ENCODE measurements at regions not wholly inside any gene's neighbourhood (a gene's known extent, or its start where the extent isn't known, plus 50 kb on each side); places are given as distances from the start of the nearest gene placed in this dataset.

- DNase-seq (ENCODE audit: low read depth): no peak
- no peak overlapping the region for H3K4me3 ChIP-seq (ENCODE audit: low read depth, low read length)
- H3K36me3 ChIP-seq (ENCODE audit: control insufficient read depth, insufficient read depth, low read length): no peaks in the 10 kb centered on the region
- no peak for TF ChIP-seq CTCF (IDR thresholded peaks at IDR 0.05; ENCODE audit: insufficient read depth, low read length, poor library complexity, severe bottlenecking)
- H3K27me3 ChIP-seq (ENCODE audit: control insufficient read depth, insufficient read depth, low read length): no peaks in the 10 kb centered on the region
Observed at GRCh38 chr13:80802946-80803345, 462.0 kb upstream of the SPRY2 start.

DNA sequence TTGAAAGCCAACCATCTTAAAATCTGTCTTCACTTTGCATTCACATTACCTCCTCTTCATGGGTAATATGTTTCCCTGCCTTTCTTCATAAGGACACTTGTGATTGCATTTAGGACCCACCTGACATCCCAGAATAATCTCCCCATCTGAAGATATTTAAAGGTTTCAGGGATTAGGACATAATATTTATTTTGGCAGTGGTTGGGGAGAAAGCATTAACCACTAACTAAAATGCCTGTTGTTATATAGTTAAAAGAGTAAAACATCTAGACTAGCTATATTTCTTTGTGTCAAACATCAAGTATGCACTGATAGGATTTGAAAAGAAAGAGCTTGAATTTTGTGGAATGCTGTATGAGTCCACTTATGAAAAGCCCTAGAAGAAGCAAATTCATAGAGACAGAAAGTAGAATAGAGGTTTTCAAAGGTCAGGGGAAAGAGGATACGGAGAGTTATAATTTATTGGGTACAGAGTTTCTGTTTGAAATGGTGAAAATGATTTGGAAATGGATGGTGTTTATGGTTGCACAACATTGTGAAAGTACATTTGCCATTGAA lies 457.7 kb upstream of the SPRY2 start:
- TF ChIP-seq CTCF (IDR thresholded peaks at IDR 0.05; ENCODE audit: insufficient read depth, low read length, poor library complexity, severe bottlenecking): no peak
- Histone ChIP-seq H3K4me3 (ENCODE audit: low read depth, low read length) (no peak overlapping the region), H3K36me3 (ENCODE audit: control insufficient read depth, insufficient read depth, low read length) (no peaks in the 10 kb centered on the region)

GRCh38 chr13:80787604-80788003 lies 446.7 kb upstream of the SPRY2 start:
- H3K27me3 ChIP-seq (ENCODE audit: control insufficient read depth, insufficient read depth, low read length): no peaks in the 10 kb centered on the region
- no peaks in the 10 kb centered on the region for H3K36me3 ChIP-seq (ENCODE audit: control insufficient read depth, insufficient read depth, low read length)
- TF ChIP-seq CTCF (IDR thresholded peaks at IDR 0.05; ENCODE audit: insufficient read depth, low read length, poor library complexity, severe bottlenecking): no peak
- H3K4me3 ChIP-seq (ENCODE audit: low read depth, low read length): no peak overlapping the region
- no peak for DNase-seq (ENCODE audit: low read depth)

More for the DNA sequence above, 457.7 kb upstream of the SPRY2 start:
- H3K27me3 ChIP-seq (ENCODE audit: control insufficient read depth, insufficient read depth, low read length): no peaks in the 10 kb centered on the region
- DNase-seq (ENCODE audit: low read depth): no peak

DNA sequence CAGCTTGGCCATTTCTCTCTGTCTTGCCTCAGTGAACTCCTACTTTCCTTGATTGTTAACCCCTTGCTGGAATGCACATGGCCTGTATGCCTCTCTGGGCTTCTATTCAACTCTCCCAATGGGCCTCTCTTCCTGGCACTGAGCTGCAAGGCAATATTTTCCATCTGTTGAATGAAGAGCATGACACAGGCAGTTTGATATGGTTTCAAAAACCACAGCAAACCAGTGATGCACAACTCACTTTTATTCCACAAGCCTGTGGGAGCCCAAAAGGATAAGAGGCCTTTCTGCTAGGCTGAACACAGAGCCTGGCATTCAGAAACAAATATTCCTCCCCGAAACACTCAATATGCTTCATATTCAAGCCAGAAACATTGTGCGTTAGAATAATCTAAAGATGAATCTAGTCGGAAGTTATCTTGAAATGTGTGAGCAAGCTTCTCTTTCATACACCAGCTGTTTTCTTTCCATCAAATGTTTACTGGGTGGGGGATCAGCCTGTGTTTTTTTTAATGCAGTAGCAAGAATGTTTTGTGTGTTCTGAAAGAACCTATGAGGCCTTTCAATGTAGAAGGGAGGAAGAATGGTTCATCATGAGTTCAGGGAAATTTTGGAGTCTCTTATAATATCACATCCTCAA lies 443.1 kb upstream of the SPRY2 start:
- Histone ChIP-seq H3K4me3 (ENCODE audit: low read depth, low read length) (no peak overlapping the region), H3K36me3 (ENCODE audit: control insufficient read depth, insufficient read depth, low read length) (no peaks in the 10 kb centered on the region), H3K27me3 (ENCODE audit: control insufficient read depth, insufficient read depth, low read length) (no peaks in the 10 kb centered on the region)
- peak; percentile 67 for DNase-seq (ENCODE audit: low read depth)
- TF ChIP-seq CTCF (IDR thresholded peaks at IDR 0.05; ENCODE audit: insufficient read depth, low read length, poor library complexity, severe bottlenecking): no peak

GRCh38 chr13:80782441-80782840 lies 441.5 kb upstream of the SPRY2 start:
- H3K36me3 ChIP-seq (ENCODE audit: control insufficient read depth, insufficient read depth, low read length): no peaks in the 10 kb centered on the region
- TF ChIP-seq CTCF (IDR thresholded peaks at IDR 0.05; ENCODE audit: insufficient read depth, low read length, poor library complexity, severe bottlenecking): no peak
- no peak overlapping the region for H3K4me3 ChIP-seq (ENCODE audit: low read depth, low read length)
- no peak for DNase-seq (ENCODE audit: low read depth)
- H3K27me3 ChIP-seq (ENCODE audit: control insufficient read depth, insufficient read depth, low read length): no peaks in the 10 kb centered on the region

- TF ChIP-seq CTCF (IDR thresholded peaks at IDR 0.05; ENCODE audit: insufficient read depth, low read length, poor library complexity, severe bottlenecking): no peak
- no peak for DNase-seq (ENCODE audit: low read depth)
Observed at GRCh38 chr13:80778297-80778696, 437.4 kb upstream of the SPRY2 start.

More at GRCh38 chr13:80778297-80778696, 437.4 kb upstream of the SPRY2 start:
- H3K4me3 ChIP-seq (ENCODE audit: low read depth, low read length): no peak overlapping the region
- H3K36me3 ChIP-seq (ENCODE audit: control insufficient read depth, insufficient read depth, low read length): no peaks in the 10 kb centered on the region
- no peaks in the 10 kb centered on the region for H3K27me3 ChIP-seq (ENCODE audit: control insufficient read depth, insufficient read depth, low read length)
